ENCODE measurements at regions not wholly inside any gene's neighbourhood (a gene's known extent, or its start where the extent isn't known, plus 50 kb on each side); places are given as distances from the start of the nearest gene placed in this dataset.

GRCh38 chr20:50298554-50299324 lies 108.1 kb downstream of the CEBPB start:
- DNase-seq (ENCODE audit: low read depth) = no peak
- no peak overlapping the region for H3K4me3 ChIP-seq (ENCODE audit: low read length)
- TF ChIP-seq CTCF (conservative IDR thresholded peaks at IDR 0.05; ENCODE audit: low read depth, low read length) = no peak

- TF ChIP-seq CTCF (conservative IDR thresholded peaks at IDR 0.05; ENCODE audit: low read depth, low read length) = no peak
- no peak for DNase-seq (ENCODE audit: low read depth)
- no peak overlapping the region for H3K4me3 ChIP-seq (ENCODE audit: low read length)
Measured at GRCh38 chr20:50299325-50299629, 108.6 kb downstream of the CEBPB start.

- H3K4me3 ChIP-seq (ENCODE audit: low read length) = no peak overlapping the region
- no peak for DNase-seq (ENCODE audit: low read depth)
- no peak for TF ChIP-seq CTCF (conservative IDR thresholded peaks at IDR 0.05; ENCODE audit: low read depth, low read length)
Measured at GRCh38 chr20:50301165-50301564, 110.5 kb downstream of the CEBPB start.

- DNase-seq (ENCODE audit: low read depth) = no peak
- no peak overlapping the region for H3K4me3 ChIP-seq (ENCODE audit: low read length)
- TF ChIP-seq CTCF (conservative IDR thresholded peaks at IDR 0.05; ENCODE audit: low read depth, low read length) = no peak
Measured at GRCh38 chr20:50301712-50302111, 111.1 kb downstream of the CEBPB start.

GRCh38 chr20:50302341-50303057 lies 111.9 kb downstream of the CEBPB start:
- TF ChIP-seq CTCF (conservative IDR thresholded peaks at IDR 0.05; ENCODE audit: low read depth, low read length) = no peak
- no peak overlapping the region for H3K4me3 ChIP-seq (ENCODE audit: low read length)
- DNase-seq (ENCODE audit: low read depth) = no peak

- TF ChIP-seq CTCF (conservative IDR thresholded peaks at IDR 0.05; ENCODE audit: low read depth, low read length) = no peak
- H3K4me3 ChIP-seq (ENCODE audit: low read length) = no peak overlapping the region
- DNase-seq (ENCODE audit: low read depth) = no peak
Measured at GRCh38 chr20:50303573-50304500, 113.2 kb downstream of the CEBPB start.
